ENCODE measurements at regions not wholly inside any gene's neighbourhood (a gene's known extent, or its start where the extent isn't known, plus 50 kb on each side); places are given as distances from the start of the nearest gene placed in this dataset.

GRCh38 chr7:18276380-18276779 is 219.2 kb upstream of the HDAC9 start:
- no peak overlapping the region for H2AK5ac ChIP-seq (ENCODE audit: low read depth, low read length)
- H2AFZ ChIP-seq (ENCODE audit: low read length) = no peak overlapping the region
- H4K91ac ChIP-seq (ENCODE audit: low read depth, low read length, poor library complexity) = no peak overlapping the region
- no peak overlapping the region for H2BK120ac ChIP-seq (ENCODE audit: low read depth, low read length)
- no peak overlapping the region for H2BK5ac ChIP-seq (ENCODE audit: low read length)
- H3K79me1 ChIP-seq (ENCODE audit: low read depth, low read length) = no peaks in the 10 kb centered on the region
- no peak overlapping the region for H4K8ac ChIP-seq (ENCODE audit: low read depth, low read length)
- WGBS, 2 donors (ENCODE audit: extremely low coverage in 2 of 2, insufficient read length in 2 of 2, insufficient replicate concordance in 1 of 2) = no CpG with 5 or more reads among the region's 2 CpGs
- no peak for DNase-seq (ENCODE audit: low spot score)
- no peak overlapping the region for H3K4ac ChIP-seq (ENCODE audit: low read length)
- no peak overlapping the region for H3K27ac ChIP-seq (replicated peaks; ENCODE audit: low read length)
- H3K9ac ChIP-seq (ENCODE audit: low read depth, low read length, poor library complexity) = no peak overlapping the region
- no peak overlapping the region for H3K4me2 ChIP-seq (ENCODE audit: insufficient read depth, low read length, poor library complexity, severe bottlenecking)
- H2BK12ac ChIP-seq (ENCODE audit: low read length) = no peak overlapping the region
- no peak overlapping the region for H3K18ac ChIP-seq (ENCODE audit: low read length)
- no peaks in the 10 kb centered on the region for H3K9me3 ChIP-seq (replicated peaks in 1 of 2; ENCODE audit: control insufficient read depth in 2 of 2, insufficient read depth in 1 of 2, low read depth in 1 of 2, low read length in 2 of 2)
- H3K4me3 ChIP-seq (ENCODE audit: low read length in 2 of 2) = no peak overlapping the region
- H3K27me3 ChIP-seq (ENCODE audit: control insufficient read depth in 3 of 3, insufficient read depth in 3 of 3, low read depth in 1 of 3, low read length in 3 of 3) = no peaks in the 10 kb centered on the region
- no peaks in the 10 kb centered on the region for H3K36me3 ChIP-seq (replicated peaks in 1 of 2; ENCODE audit: control insufficient read depth in 2 of 2, insufficient read depth in 2 of 2, low read length in 2 of 2)
- no peak overlapping the region for H3K23ac ChIP-seq (ENCODE audit: low read depth, low read length, poor library complexity)
- H2BK15ac ChIP-seq (ENCODE audit: low read length) = no peak overlapping the region
- H3K14ac ChIP-seq (ENCODE audit: low read length) = no peak overlapping the region
- no peaks in the 10 kb centered on the region for H3K4me1 ChIP-seq (ENCODE audit: control insufficient read depth in 2 of 2, insufficient read depth in 1 of 2, low read depth in 1 of 2, low read length in 2 of 2)

DNA sequence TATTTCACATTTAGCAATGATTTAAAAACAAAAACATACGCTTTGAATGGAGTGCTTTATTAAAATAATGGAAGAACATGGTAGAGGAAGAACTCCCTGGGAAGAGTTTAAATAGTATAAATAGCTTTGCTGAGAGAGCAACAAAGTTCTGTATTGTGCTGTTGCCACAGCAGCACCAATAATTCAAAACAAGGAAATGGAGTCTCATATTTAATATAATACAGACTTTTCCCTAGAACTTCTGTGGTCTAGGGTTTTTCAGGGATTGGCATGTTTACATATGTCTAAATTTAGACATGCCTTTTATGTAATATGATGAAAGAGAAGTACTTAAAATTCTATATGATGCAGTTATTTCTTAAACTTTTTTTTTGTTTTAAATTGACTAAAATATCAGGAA is 217.2 kb upstream of the HDAC9 start:
- Histone ChIP-seq H3K27ac (replicated peaks; ENCODE audit: low read length) (no peak overlapping the region), H2AFZ (ENCODE audit: low read length) (no peak overlapping the region), H2BK12ac (ENCODE audit: low read length) (no peak overlapping the region), H3K27me3 (ENCODE audit: control insufficient read depth in 3 of 3, insufficient read depth in 3 of 3, low read depth in 1 of 3, low read length in 3 of 3) (no peaks in the 10 kb centered on the region), H3K23ac (ENCODE audit: low read depth, low read length, poor library complexity) (no peak overlapping the region), H3K18ac (ENCODE audit: low read length) (no peak overlapping the region), H4K91ac (ENCODE audit: low read depth, low read length, poor library complexity) (no peak overlapping the region), H3K9me3 (replicated peaks in 1 of 2; ENCODE audit: control insufficient read depth in 2 of 2, insufficient read depth in 1 of 2, low read depth in 1 of 2, low read length in 2 of 2) (no peaks in the 10 kb centered on the region), H3K36me3 (replicated peaks in 1 of 2; ENCODE audit: control insufficient read depth in 2 of 2, insufficient read depth in 2 of 2, low read length in 2 of 2) (no peaks in the 10 kb centered on the region), H4K8ac (ENCODE audit: low read depth, low read length) (no peak overlapping the region), H3K9ac (ENCODE audit: low read depth, low read length, poor library complexity) (no peak overlapping the region), H3K14ac (ENCODE audit: low read length) (no peak overlapping the region), H3K79me1 (ENCODE audit: low read depth, low read length) (no peaks in the 10 kb centered on the region), H2BK15ac (ENCODE audit: low read length) (no peak overlapping the region), H2BK5ac (ENCODE audit: low read length) (no peak overlapping the region), H3K4me1 (ENCODE audit: control insufficient read depth in 2 of 2, insufficient read depth in 1 of 2, low read depth in 1 of 2, low read length in 2 of 2) (no peaks in the 10 kb centered on the region), H2AK5ac (ENCODE audit: low read depth, low read length) (no peak overlapping the region), H3K4me2 (ENCODE audit: insufficient read depth, low read length, poor library complexity, severe bottlenecking) (no peak overlapping the region), H3K4ac (ENCODE audit: low read length) (no peak overlapping the region), H3K4me3 (ENCODE audit: low read length in 2 of 2) (no peak overlapping the region), H2BK120ac (ENCODE audit: low read depth, low read length) (no peak overlapping the region)
- no peak for DNase-seq (ENCODE audit: low spot score)
- no CpG with 5 or more reads among the region's 1 CpG for WGBS, 2 donors (ENCODE audit: extremely low coverage in 2 of 2, insufficient read length in 2 of 2, insufficient replicate concordance in 1 of 2)

DNA sequence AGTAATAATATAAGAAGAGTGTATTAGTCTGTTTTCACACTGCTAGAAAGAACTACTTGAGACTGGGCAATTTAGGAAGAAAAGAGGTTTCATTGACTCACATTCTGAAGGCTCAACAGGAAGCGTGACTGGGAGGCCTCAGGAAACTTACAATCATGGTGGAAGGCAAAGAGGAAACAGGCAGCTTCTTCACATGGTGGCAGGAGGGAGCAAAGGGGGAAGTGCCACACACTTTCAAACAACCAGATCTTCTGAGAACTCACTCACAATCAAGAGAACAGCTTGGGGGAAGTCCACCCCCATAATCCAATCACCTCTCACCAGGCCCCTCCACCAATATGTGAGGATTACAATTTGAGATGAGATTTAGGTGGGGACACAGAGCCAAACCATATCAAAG is 212.5 kb upstream of the HDAC9 start:
- no CpG with 5 or more reads among the region's 1 CpG for WGBS, 2 donors (ENCODE audit: extremely low coverage in 2 of 2, insufficient read length in 2 of 2, insufficient replicate concordance in 1 of 2)
- H2AK5ac ChIP-seq (ENCODE audit: low read depth, low read length) = no peak overlapping the region
- H3K4me2 ChIP-seq (ENCODE audit: insufficient read depth, low read length, poor library complexity, severe bottlenecking) = no peak overlapping the region
- H3K79me1 ChIP-seq (ENCODE audit: low read depth, low read length) = no peaks in the 10 kb centered on the region
- no peak overlapping the region for H4K8ac ChIP-seq (ENCODE audit: low read depth, low read length)
- no peaks in the 10 kb centered on the region for H3K9me3 ChIP-seq (replicated peaks in 1 of 2; ENCODE audit: control insufficient read depth in 2 of 2, insufficient read depth in 1 of 2, low read depth in 1 of 2, low read length in 2 of 2)
- H2BK5ac ChIP-seq (ENCODE audit: low read length) = no peak overlapping the region
- no peaks in the 10 kb centered on the region for H3K36me3 ChIP-seq (replicated peaks in 1 of 2; ENCODE audit: control insufficient read depth in 2 of 2, insufficient read depth in 2 of 2, low read length in 2 of 2)
- no peak overlapping the region for H2BK15ac ChIP-seq (ENCODE audit: low read length)
- H3K27me3 ChIP-seq (ENCODE audit: control insufficient read depth in 3 of 3, insufficient read depth in 3 of 3, low read depth in 1 of 3, low read length in 3 of 3) = no peaks in the 10 kb centered on the region
- H2BK120ac ChIP-seq (ENCODE audit: low read depth, low read length) = no peak overlapping the region
- no peaks in the 10 kb centered on the region for H3K4me1 ChIP-seq (ENCODE audit: control insufficient read depth in 2 of 2, insufficient read depth in 1 of 2, low read depth in 1 of 2, low read length in 2 of 2)
- no peak overlapping the region for H3K18ac ChIP-seq (ENCODE audit: low read length)
- H3K23ac ChIP-seq (ENCODE audit: low read depth, low read length, poor library complexity) = no peak overlapping the region
- no peak overlapping the region for H3K9ac ChIP-seq (ENCODE audit: low read depth, low read length, poor library complexity)
- H2AFZ ChIP-seq (ENCODE audit: low read length) = no peak overlapping the region
- H3K4ac ChIP-seq (ENCODE audit: low read length) = no peak overlapping the region
- no peak overlapping the region for H4K91ac ChIP-seq (ENCODE audit: low read depth, low read length, poor library complexity)
- no peak overlapping the region for H2BK12ac ChIP-seq (ENCODE audit: low read length)
- H3K4me3 ChIP-seq (ENCODE audit: low read length in 2 of 2) = no peak overlapping the region
- H3K14ac ChIP-seq (ENCODE audit: low read length) = no peak overlapping the region
- DNase-seq (ENCODE audit: low spot score) = no peak
- no peak overlapping the region for H3K27ac ChIP-seq (replicated peaks; ENCODE audit: low read length)

DNA sequence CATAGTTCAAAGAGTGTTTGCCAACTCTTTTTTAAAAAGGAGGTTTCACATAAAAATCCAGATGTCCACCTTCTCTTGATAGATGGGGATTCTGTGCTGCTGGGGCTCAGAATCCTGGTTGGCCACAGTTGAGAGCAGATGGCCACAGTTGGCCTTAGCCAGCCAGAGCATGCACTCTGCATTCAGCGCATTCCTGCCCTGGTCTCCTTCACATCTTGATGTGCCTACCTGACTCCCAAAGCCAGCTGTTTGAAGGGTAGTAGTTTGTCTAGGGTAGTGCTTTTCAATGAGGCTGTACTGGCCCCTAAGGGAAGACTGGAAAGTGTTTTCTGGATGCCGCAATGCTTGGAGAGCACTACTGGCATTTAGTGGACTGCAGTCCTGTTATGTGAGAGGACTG is 208.1 kb upstream of the HDAC9 start:
- no CpG with 5 or more reads among the region's 2 CpGs for WGBS, 2 donors (ENCODE audit: extremely low coverage in 2 of 2, insufficient read length in 2 of 2, insufficient replicate concordance in 1 of 2)
- DNase-seq (ENCODE audit: low spot score) = no peak

More for the DNA sequence above, 208.1 kb upstream of the HDAC9 start:
- H3K18ac ChIP-seq (ENCODE audit: low read length) = no peak overlapping the region
- H2BK12ac ChIP-seq (ENCODE audit: low read length) = no peak overlapping the region
- H4K91ac ChIP-seq (ENCODE audit: low read depth, low read length, poor library complexity) = no peak overlapping the region
- H3K4me1 ChIP-seq (ENCODE audit: control insufficient read depth in 2 of 2, insufficient read depth in 1 of 2, low read depth in 1 of 2, low read length in 2 of 2) = no peaks in the 10 kb centered on the region
- H3K79me1 ChIP-seq (ENCODE audit: low read depth, low read length) = no peaks in the 10 kb centered on the region
- no peak overlapping the region for H3K14ac ChIP-seq (ENCODE audit: low read length)
- no peak overlapping the region for H2AFZ ChIP-seq (ENCODE audit: low read length)
- no peaks in the 10 kb centered on the region for H3K9me3 ChIP-seq (replicated peaks in 1 of 2; ENCODE audit: control insufficient read depth in 2 of 2, insufficient read depth in 1 of 2, low read depth in 1 of 2, low read length in 2 of 2)
- no peak overlapping the region for H3K23ac ChIP-seq (ENCODE audit: low read depth, low read length, poor library complexity)
- H3K4me3 ChIP-seq (ENCODE audit: low read length in 2 of 2) = no peak overlapping the region
- no peak overlapping the region for H2BK120ac ChIP-seq (ENCODE audit: low read depth, low read length)
- H3K4me2 ChIP-seq (ENCODE audit: insufficient read depth, low read length, poor library complexity, severe bottlenecking) = no peak overlapping the region
- no peak overlapping the region for H2AK5ac ChIP-seq (ENCODE audit: low read depth, low read length)
- no peaks in the 10 kb centered on the region for H3K27me3 ChIP-seq (ENCODE audit: control insufficient read depth in 3 of 3, insufficient read depth in 3 of 3, low read depth in 1 of 3, low read length in 3 of 3)
- no peak overlapping the region for H3K9ac ChIP-seq (ENCODE audit: low read depth, low read length, poor library complexity)
- no peak overlapping the region for H2BK5ac ChIP-seq (ENCODE audit: low read length)
- no peak overlapping the region for H2BK15ac ChIP-seq (ENCODE audit: low read length)
- no peak overlapping the region for H3K27ac ChIP-seq (replicated peaks; ENCODE audit: low read length)
- H3K4ac ChIP-seq (ENCODE audit: low read length) = no peak overlapping the region
- H3K36me3 ChIP-seq (replicated peaks in 1 of 2; ENCODE audit: control insufficient read depth in 2 of 2, insufficient read depth in 2 of 2, low read length in 2 of 2) = no peaks in the 10 kb centered on the region
- no peak overlapping the region for H4K8ac ChIP-seq (ENCODE audit: low read depth, low read length)
